Fibroblast of lung (primary cell): ENCODE measurements at regions not wholly inside any gene's neighbourhood (a gene's known extent, or its start where the extent isn't known, plus 50 kb on each side); places are given as distances from the start of the nearest gene placed in this dataset.

Source experiments
- EZH2 ChIP-seq: IDR thresholded peaks from 2 replicates; pipeline ENCODE4 v1.5.1; 2012; ENCODE audit warnings: low read length, control low read depth, mild to moderate bottlenecking; ENCODE audit errors: missing control alignments
- TF ChIP-seq, protein P1 (sequence below), 2 donors: IDR thresholded peaks in 1 of 2; conservative IDR thresholded peaks in 1 of 2; 1 replicate in 1 of 2; 2 replicates in 1 of 2; pipeline ENCODE4 v1.5.1; 2011 to 2012; ENCODE audit warnings: low read length in 2 of 2, control low read depth in 1 of 2, inconsistent platforms in 1 of 2, low read depth in 1 of 2, mild to moderate bottlenecking in 1 of 2

DNA sequence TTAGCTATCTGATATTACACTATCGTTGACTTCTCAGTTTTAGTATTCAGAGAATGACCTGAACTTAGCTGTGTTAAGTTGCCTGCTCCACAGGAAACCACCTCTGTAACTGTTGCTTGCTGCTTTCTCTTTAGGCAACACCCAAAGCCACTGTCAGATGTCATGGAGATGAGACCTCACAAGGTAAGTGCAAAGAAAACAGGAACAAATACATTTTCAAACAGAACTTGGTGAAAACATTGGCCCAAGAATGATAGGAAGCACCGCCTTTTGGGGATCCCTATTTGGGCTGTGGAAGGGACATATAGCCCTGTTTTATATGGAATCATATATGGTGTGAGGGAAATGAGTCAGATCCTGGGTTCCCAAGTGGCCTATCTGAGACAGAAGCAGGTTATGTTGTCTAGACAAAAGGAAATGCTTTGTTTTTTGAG lies 143.4 kb downstream of the UBE2E3 start:
- TF ChIP-seq, protein P1, sequence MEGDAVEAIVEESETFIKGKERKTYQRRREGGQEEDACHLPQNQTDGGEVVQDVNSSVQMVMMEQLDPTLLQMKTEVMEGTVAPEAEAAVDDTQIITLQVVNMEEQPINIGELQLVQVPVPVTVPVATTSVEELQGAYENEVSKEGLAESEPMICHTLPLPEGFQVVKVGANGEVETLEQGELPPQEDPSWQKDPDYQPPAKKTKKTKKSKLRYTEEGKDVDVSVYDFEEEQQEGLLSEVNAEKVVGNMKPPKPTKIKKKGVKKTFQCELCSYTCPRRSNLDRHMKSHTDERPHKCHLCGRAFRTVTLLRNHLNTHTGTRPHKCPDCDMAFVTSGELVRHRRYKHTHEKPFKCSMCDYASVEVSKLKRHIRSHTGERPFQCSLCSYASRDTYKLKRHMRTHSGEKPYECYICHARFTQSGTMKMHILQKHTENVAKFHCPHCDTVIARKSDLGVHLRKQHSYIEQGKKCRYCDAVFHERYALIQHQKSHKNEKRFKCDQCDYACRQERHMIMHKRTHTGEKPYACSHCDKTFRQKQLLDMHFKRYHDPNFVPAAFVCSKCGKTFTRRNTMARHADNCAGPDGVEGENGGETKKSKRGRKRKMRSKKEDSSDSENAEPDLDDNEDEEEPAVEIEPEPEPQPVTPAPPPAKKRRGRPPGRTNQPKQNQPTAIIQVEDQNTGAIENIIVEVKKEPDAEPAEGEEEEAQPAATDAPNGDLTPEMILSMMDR (conservative IDR thresholded peaks at IDR 0.05 in 1 of 2, IDR thresholded peaks at IDR 0.05 in 1 of 2; ENCODE audit: low read depth in 1 of 2, low read length in 2 of 2), result no peak
- TF ChIP-seq EZH2, result no peak
